ENCODE measurements at regions not wholly inside any gene's neighbourhood (a gene's known extent, or its start where the extent isn't known, plus 50 kb on each side); places are given as distances from the start of the nearest gene placed in this dataset.
"Not testable (repeated sequence)": the region's sequence is repeated elsewhere in the genome, so short reads cannot be mapped to it uniquely, and the experiment has no call there.

DNA sequence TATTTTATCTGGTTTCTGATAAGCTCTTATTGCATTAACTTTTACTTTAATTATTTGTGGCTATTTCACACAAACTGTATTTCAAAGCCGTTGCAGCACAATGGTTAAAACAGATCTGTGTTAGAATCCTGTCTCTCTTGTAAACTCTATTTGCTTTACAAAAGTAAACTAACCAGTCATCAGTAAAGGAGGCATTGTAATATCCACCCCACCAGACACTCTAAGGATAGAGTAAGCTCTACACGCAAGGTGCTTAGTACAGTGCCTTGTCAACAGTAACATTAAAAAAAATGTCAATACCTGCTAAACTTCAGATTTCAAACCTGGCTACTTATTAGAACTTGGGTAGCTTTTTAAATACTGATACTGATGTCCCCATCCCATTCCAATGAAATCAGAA, 228.4 kb downstream of the RCHY1 start:
- DNase-seq, result no peak

DNA sequence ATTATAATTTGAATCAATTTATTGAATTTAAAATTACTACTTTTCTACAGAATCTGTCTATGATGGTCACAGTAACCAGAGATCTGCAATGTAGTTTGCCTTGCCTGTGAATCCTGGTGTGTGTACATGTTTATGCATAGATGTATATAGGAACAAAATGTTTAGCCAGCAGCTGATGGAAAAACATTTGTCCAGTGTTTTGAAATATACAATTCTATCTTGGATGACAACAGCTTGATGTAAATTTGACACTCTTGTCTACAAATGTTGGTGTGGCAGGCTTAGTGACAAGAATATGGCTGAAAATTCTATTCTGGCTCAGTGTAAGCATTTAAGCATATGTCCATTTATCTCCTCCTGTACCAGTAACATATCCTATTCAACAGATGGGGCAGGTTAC, 229.4 kb downstream of the RCHY1 start:
- no peak for DNase-seq

DNA sequence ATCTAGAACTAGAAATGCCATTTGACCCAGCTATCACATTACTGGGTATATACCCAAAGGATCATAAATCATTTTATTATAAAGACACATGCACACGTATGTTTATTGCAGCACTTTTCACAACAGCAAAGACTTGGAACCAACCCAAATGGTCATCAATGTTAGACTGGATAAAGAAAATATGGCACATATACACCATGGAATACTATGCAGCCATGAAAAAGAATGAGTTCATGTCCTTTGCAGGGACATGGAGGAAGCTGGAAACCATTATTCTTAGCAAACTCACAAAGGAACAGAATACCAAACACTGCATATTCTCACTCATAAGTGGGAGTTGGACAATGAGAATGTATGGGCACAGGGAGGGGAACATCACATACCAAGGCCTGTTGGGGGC, 233.7 kb downstream of the RCHY1 start:
- DNase-seq, result not testable (repeated sequence)

DNA sequence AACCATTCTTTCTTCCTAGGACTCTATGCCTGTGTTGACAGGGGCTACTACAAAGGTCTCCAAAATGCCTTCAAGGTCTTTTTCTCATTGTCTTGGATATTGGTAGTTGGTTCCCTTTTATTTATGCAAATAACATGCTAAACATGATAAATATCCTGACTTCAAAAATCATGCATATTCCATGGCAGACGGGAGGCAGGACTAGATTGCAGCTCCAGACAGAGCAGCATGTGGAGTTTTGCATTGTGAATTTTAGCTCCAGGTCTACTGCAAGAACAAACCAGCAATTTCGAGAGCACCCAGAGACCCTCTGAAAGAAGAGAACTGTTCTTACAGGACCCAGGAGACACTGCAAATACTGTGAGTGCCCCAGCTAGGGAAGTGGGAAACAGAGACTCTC, 254.9 kb downstream of the RCHY1 start:
- DNase-seq, result no peak

DNA sequence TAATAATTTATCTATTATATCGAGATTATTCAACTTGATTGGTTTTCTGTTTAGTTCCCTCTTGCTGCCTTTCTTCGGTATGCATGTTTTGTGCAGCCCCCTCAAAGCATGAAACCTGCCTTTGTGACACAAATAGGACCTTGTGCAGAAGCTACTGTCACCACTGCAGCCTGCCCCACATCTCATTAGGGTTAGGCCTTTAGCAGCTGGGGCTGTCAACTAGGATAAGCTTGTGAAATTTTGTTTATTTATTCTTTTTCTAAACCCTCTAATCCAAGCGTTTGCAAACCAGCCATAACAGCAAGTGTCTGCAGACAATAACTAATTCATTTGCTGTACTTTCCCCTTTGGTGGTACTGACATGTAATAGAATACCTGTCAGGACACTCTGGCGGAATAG, 258.9 kb downstream of the RCHY1 start:
- DNase-seq, result no peak

DNA sequence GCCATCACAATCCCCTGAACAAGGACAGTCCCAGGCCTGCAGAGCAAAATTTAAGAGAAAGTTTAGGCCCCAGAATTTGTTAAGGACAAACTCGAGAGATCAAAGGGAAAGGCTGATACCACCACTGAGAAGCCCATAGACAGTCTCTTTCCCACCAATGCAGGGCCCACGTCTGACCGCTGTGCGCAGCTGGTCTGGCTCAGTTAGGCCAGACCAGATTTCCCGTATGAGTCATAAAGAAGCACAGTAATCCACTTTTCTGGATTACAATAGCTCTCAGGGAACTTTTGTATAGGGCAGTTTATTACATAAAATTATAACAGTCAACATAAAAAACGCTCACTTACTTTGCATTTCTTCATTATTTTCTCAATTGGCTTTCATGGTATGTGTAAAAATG, 259.5 kb downstream of the RCHY1 start:
- no peak for DNase-seq

DNA sequence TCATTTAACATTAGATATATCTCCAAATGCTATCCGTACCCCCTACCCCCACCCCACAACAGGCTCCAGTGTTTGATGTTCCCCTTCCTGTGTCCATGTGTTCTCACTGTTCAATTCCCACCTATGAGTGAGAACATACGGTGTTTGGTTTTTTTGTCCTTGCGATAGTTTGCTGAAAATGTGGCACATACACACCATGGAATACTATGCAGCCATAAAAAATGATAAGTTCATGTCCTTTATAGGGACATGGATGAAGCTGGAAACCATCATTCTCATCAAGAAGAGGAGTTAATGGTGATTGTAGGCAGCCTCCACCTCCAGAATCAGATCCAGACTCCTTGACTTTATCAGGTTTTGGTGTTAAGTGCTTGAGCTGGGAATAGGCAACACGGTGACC, 261.1 kb downstream of the RCHY1 start:
- DNase-seq, result not testable (repeated sequence)

DNA sequence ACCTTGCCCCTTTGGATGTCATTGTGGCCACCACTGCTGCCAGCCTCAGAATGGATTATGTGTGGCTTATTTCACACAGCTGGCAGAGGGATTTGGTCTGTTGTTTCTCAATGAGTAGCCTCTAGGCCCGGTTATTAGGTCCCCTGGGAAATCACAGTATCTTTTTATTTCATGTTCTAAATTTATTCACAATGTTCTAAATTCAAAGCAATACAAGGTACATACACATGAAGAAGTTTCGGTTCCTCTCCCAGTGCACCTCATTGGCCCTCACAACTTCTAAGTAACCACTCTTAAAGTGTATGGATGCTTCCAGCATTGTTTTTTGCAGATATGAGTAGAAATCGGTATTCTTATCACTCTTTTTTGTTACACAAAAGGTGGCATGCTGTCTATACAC, 262.7 kb downstream of the RCHY1 start:
- no peak for DNase-seq

DNA sequence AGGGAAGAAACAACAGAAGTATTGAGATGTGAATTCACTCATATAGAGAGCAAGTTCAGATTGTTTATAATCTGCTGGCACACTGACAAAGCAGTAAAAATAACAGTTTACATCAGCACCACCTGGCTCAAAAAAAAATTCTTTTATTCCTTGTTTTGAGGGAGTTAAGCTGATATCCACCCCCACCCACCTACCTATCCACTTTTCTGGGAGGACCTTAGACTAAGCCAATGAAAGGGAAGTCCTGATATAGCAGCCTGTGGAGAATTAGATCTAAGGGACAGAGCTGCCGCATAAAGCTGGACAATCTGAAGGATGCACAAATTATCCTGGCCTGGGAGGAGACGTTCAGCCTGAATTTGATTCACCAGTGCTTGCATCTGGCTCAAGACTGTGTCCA, 264.5 kb downstream of the RCHY1 start:
- DNase-seq, result no peak

DNA sequence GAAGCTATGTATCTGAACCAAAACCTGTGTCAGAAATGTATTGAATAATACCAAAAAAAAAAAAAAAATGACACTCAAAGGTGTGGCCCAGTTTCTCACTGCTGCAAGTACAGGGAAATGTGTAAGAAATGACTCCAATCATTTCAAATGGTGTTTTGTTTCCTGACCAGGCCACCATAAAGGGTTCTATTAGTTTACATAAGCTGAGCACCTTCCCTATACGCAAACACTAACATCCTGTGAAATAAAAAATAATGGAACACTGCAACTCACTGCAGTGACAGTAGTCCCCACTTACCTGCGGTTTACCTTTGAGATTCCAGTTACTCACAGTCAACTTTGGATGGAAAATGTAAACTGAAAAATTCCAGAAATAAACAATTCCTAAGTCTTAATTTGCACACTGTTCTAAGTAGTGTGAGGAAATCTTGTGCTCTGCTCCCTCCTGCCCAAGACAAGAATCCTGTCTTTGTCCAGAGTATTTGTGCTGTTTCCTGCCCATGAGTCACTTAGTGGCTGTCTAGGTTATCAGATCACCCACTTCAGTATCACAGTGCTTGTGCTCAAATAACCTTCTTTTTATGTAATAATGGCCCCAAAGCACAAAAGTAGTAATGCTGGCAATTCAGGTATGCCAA, 265.3 kb downstream of the RCHY1 start:
- no peak for DNase-seq

DNA sequence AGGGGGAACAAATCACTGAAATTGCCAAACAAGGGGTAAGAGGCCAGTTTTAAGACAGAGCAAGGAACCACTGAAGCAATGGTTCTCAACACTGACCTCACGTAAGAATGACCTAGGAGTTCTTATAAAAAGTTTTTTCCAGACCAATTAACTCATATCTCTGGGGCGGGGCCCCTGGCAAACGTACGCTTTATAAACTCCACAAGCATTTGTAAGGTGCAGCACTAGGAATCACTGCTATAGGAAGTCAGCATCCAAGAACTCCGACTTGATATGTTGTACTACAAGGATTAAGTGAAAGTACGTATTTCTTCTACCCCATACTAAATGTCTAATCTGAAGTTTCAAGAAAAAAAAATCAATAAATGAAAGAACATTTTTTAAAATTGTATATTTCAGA, 269.9 kb downstream of the RCHY1 start:
- DNase-seq, result no peak

DNA sequence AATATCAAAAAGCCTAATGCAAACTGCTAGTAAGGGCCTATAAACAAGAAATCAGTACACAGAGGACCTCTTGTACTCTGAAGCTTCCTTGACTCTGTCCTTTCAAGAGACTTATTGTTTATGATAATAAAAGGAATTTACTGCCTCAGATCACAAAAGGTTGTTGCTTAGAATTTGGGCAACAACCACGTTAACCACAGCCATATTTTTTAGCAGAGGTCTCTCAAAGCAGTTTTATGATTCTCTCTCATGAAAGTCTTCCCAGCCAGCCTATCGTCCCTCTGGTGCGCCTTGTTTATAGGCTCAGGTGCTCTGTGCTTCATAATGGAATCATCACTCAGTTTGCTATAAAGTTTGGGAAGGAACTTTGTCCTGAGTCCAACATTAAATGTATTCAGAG, 270.6 kb downstream of the RCHY1 start:
- no peak for DNase-seq

DNA sequence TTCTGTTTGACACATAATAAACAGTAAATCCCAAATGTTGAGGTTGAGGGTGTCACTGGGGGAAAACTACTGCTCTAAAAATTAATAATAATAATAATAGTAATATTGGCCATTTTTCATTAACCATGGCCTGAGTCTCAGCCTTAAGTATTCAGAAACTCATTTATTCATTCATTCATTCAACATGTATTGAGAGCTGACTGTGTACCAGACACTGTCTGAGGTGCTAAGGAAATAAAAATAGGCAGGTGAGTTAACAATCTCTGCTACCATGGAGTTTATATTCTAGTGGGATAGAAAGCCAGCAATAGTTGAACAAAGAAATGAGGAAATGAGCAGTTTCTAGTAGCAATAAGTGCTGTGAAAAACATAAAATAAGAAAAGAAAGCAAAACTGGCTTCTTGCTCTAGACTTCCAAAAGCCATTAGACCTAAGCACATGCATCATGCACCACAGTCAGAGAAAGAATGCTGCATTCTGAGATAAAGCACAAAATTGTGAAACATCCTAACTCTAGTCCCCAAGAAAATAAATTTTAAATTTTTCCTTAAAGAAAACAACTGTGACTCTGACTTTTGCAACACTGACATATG, 278.7 kb downstream of the RCHY1 start:
- no peak for DNase-seq

DNA sequence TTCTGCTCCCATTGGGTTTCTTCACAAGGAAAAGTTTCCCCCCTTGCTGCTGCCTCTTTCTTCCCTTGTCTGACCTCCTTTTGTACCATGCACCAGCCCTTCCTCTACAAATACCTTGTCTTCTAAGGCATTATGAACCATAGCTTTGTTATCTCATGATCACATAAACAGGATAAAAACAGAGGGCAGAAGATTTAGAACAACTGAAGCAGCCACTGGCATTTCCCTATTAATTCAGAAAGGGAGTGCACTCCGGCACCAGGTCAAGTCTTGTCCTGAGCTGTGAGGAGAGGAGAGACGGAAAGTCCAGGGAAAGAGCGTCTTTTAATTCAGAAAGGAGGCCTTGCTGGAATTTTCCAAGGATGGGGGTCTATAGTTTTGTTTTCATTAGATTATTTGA, 281.7 kb downstream of the RCHY1 start:
- DNase-seq, result no peak

DNA sequence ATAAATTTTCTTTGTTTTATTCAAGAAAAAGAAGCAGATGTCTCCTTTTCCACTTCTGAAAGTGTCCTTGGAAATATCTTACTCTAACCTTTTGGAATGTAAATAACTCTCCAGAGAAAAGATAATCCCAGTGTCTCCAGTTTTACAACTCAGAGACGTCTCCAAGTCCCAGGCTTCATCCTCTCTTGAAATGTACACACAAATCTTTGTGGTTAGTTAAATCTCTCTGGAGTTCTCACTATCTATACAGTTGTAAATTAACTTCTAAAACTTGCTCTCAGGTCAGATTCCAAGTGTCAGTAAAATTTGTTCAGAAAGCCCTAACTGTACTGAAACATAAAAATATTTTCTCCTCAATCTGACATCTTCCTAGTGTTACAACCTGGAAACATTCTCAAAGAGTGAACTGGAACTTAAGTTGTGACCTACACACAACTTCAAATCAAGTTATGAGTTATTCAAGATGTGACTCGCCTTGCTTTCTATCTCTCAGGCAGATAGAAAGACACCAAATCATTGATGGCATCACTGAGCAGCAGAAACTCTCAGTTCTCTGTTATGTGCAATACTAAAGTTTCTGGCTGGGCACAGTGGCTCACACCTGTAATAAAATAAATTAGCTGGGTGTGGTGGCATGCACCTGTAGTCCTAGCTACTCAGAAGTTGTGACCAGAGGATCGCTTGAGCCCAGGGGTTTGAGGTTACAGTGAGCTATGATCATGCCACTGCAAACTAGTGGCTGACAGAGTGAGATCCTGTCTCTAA, 284.2 kb downstream of the RCHY1 start:
- DNase-seq, result no peak

DNA sequence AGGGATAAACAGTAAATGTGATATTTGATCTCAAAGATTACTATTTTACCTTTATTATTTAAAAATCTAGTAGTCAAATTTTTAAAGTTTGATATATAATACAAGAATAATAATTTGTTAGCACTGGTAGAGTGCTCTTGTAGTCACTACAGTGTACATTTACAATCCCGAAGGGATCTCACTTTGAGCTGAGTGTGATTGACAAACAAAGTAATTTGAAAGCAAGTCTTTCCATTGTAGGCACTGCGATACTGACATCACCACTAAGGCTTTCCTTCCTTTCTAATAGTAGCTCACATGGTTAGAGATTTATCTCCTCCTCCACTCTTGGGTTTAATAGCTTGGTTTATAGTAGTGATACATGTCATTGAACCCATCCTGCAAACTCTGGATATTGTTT, 280.6 kb downstream of the PARM1 start:
- DNase-seq, result no peak

DNA sequence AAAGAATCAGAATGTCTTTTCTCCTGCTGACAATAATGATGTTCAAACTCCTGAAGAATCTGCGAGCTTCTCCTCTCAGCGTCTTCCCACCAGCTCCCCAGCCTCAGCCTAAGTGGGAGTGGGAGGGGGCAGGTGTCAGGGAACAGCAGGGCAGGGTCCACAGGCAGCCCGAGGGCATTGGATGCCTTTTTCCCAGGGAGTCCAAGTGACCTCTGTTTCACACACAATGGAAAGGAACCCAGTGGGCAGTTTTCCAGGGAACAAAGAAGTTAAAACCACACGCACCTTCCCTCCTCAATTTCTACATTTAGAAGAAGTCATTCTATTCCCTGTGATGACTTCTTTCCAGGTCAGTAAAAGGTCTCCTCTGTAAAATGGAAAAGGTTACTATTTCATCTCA, 278.5 kb downstream of the PARM1 start:
- DNase-seq, result no peak

DNA sequence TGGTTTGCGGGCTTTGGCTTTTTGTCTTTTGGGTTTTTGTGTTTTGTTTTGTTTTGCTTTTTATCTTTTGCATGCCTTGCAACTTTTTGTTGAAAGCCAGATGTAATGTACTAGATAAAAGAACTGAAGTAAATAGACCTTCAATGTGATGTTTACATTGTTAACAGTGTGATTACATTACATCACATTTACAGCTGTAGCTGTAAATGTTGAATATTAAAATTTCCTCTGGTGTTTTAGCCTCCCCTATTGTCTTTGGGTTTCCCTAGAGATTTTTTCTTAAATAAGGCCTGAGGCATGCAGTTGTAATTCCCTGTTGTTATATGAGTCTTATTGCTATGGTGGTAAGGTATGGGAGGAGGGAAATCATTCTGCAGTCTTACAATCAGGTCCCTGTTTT, 275.0 kb downstream of the PARM1 start:
- DNase-seq, result no peak

DNA sequence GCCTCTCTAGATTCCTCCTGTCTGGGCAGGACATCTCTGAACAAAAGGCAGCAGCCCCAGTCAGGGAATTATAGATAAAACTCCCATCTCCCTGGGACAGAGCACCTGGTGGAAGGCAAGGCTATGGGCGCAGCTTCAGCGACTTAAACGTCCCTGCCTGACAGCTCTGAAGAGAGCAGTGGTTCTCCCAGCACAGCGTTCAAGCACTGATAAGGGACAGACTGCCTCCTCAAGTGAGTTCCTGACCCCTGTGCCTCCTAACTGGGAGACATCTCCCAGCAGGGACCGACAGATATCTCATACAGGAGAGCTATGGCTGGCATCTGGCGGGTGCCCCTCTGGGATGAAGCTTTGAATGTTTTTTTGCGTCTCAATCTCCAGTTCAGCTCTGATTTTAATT, 262.2 kb downstream of the PARM1 start:
- no peak for DNase-seq

DNA sequence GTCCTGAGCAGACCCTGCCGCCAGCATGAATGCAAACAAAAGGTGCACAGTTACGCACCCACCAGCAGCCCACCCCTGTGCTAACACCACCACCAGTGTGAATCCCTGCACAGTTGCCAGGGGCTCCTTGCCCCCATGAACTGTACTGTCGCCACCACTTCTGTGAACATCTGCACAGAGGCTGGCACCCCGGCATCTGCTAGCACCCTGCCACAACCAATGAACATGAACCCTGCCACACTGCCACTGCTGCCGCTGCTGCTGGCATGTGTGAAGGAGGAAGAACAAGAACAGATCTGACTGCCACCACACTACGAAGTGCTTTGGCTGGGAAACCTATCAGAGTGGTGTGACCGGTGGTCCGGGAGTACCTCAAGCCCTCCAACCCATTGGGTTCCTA, 261.3 kb downstream of the PARM1 start:
- no peak for DNase-seq

DNA sequence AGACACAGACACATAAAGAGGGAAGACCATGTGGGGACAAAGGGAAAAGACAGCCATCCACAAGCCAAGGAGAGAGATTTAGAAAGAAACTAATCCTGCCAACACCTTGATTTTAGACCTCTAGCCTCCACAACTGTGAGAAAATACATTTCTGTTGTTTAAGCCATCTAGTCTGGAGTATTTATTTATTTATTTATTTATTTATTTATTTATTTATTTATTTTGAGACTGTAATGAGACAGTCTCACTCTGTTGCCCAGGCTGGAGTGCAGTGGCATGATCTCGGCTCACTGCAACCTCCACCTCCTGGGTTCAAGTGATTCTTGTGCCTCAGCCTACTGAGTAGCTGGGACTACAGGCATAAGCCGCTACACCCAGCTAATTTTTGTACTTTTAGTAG, 259.3 kb downstream of the PARM1 start:
- DNase-seq, result not testable (repeated sequence)

DNA sequence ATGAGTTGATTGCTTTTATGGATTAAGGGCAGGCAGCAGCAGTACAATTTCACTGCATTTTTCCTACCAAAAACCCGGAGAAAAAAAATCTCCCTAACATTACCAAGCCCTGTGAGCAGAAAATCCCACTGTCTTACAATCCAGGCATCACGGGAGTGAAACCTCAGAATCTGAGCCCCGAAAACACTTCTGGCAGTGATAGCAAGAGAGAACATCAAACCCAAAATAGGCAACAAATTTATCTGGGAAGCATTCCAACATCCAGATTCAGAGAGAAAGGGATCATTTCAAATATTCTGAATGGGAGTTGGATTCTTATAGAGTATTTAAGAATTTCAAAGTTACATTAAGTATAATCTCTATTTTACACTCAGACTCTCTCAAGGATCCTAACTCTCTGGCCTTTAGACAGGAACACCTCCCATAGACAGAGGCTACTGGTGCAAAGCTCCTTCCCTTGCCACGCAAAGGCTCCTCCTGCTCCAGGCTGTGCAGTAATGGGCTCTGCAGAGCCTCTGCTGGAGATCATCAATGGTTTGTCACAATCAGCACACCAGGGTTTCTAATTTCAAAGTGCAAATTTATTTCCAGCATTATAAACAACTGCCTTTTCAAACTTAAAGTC, 256.9 kb downstream of the PARM1 start:
- DNase-seq, result no peak

DNA sequence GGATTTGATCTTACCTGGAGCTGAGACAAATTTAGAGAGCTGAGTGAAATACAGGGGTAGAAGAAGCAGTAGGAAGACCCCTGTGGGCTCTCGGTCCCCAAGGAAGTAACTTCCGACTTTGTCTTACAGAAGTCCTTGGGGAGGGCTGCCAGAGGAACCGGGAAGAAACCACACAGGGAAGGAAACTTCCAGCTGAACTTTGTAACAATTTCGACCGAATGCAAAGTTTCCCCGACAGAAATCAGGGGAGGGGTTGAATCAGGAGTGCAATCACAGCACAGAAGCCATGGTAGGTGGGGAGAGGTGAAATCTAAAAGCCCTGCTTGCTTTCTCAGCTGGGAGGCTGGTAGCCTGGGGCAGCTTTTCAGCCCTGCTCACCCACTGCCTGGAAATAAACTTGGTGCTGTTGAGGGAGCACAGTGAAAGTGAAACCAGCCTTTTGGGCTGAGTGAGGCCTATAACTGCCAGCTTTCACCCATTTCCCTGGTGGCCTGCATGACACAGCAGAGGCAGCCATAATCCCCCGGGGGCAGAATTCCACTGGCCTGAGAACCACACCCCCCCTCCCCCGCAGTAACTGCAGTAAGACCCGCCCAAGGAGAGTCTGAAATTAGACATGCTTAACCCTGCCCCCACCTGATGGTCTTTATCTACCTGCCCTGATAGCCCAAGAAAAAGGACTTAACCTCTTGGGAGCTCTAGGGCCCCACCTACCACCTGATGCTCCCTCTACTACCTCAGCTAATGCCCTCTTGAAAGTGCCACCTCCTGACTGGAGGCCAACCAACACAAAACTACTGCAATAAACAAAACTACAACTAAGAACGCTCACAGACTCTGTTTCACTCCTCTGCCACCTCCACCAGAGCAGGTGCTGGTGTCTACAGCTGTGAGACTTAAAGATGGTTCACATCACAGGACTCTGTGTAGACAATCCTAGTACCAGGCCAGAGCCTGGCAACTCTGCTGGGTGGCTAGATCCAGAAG, 248.2 kb downstream of the PARM1 start:
- DNase-seq, result no peak
